PC-9 (cell line): ENCODE measurements at regions not wholly inside any gene's neighbourhood (a gene's known extent, or its start where the extent isn't known, plus 50 kb on each side); places are given as distances from the start of the nearest gene placed in this dataset.
"Not testable (repeated sequence)": the region's sequence is repeated elsewhere in the genome, so short reads cannot be mapped to it uniquely, and the experiment has no call there.

Experiments used
- EZH2 ChIP-seq: fragments of 200-600 bp; sonication (generic); IDR thresholded peaks from 2 replicates; pipeline ENCODE4 v1.8.0; 2017; ENCODE audit warnings: antibody characterized with exemption, low read depth
- TF ChIP-seq, protein P1 (sequence below): fragments of 200-600 bp; sonication (generic); conservative IDR thresholded peaks from 2 replicates; pipeline ENCODE4 v1.6.1; 2017; ENCODE audit warnings: mixed run types, antibody characterized with exemption, mild to moderate bottlenecking, moderate library complexity

DNA sequence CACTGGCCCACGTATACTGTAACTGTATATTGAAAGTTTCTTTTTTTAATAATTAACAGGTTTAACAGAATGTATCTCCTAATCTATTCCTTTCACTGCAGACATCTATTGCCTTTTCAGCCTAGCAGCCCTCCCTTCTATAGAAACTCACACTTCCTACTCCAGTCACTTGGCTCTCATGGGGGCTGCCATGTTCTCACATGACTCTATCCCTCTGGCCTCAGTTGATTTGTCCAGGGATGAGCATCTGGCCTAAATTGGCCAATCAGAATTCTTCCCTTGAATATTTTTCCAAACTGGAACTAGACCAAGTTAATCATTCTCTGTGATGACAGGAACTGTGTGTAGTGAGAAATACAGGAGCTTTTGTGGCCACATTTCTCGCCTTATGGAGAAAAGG lies 166.1 kb downstream of the DEFB131A start:
- TF ChIP-seq, protein P1, sequence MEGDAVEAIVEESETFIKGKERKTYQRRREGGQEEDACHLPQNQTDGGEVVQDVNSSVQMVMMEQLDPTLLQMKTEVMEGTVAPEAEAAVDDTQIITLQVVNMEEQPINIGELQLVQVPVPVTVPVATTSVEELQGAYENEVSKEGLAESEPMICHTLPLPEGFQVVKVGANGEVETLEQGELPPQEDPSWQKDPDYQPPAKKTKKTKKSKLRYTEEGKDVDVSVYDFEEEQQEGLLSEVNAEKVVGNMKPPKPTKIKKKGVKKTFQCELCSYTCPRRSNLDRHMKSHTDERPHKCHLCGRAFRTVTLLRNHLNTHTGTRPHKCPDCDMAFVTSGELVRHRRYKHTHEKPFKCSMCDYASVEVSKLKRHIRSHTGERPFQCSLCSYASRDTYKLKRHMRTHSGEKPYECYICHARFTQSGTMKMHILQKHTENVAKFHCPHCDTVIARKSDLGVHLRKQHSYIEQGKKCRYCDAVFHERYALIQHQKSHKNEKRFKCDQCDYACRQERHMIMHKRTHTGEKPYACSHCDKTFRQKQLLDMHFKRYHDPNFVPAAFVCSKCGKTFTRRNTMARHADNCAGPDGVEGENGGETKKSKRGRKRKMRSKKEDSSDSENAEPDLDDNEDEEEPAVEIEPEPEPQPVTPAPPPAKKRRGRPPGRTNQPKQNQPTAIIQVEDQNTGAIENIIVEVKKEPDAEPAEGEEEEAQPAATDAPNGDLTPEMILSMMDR, result not testable (repeated sequence)
- not testable (repeated sequence) for TF ChIP-seq EZH2
